GM18861 (cell line): ENCODE measurements at regions not wholly inside any gene's neighbourhood (a gene's known extent, or its start where the extent isn't known, plus 50 kb on each side); places are given as distances from the start of the nearest gene placed in this dataset.

Experiments
- ATAC-seq: cut with Tn5 transposase; IDR thresholded peaks from one replicate; pipeline ENCODE4 v1.9.1; 2021; ENCODE audit not compliant: unreplicated experiment

DNA sequence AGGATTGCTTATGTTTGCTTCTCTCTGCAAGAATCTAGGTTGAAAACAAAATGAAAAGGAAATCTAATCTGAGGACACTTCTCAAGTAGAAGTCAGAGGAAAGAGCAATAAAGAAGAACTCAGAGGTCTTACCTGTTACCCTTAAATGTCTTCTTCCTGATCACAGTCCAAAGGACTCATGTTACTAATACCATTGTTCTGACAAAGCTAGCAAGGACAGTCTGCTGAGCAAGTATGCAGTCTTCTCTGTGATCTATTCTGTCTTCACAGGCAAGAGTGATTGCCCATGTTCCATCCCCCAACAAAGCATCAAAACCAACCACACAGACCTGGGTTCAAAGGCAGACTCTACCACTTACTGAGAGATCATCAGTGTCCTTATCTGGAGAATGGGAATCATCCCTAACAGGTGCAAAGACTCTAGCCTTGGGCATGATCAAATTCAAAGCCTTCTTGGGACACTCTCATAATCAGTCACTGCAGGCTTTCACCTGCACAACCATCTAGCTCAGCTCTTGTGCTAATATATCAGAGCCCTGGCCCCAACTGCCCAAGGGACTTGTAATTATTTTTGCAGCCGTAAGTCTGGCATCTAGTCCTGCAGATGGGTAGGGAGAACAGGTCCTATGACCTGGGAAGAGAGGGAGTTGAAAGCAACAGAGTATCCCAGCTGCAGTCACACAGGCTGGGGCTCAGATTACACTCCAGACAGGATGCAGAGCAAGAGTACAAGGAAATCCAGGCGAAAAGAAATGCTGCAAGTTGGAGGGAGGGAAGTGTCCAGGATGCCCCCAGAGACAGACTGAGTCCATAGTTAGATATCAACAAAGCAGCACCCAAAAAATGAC lies 97.9 kb upstream of the NUDT4 start:
- ATAC-seq, result no peak

DNA sequence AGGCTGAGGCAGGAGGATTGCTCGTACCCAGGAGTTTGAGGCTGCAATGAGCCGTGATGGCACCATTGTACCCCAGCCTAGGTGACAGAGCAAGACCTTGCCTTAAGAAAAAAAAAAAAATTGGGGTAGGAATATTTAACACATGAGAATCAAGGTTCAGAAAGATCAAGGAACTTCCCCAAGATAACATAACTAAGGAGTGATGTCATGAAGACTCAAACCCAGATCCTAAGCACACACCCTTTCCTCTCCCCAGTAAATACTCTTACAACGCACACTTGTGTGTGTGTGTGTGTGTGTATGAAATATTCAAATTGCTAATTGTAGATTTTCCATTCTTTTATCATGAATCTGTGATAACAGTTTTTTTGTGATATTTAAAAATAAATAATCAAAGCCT lies 90.6 kb upstream of the NUDT4 start:
- ATAC-seq, result no peak

DNA sequence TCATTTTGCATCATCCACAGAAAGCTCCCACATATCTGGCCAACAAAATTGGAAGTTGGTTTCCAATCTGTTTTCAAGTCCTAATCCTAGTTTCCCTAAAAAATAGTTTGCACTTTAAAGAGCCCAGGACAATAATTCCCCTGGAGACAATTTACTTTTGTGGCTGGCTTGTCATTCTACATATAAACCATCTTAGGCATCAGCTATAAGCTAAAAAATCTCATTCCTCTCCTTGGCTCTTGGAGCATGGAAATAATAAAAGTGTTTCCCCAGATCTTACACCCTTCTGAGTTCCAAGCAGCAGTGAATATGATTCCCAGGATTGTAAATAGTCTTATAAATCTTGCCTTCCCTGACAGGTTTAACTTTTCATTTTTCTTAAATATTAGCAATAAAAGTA lies 89.1 kb upstream of the NUDT4 start:
- ATAC-seq, result no peak

DNA sequence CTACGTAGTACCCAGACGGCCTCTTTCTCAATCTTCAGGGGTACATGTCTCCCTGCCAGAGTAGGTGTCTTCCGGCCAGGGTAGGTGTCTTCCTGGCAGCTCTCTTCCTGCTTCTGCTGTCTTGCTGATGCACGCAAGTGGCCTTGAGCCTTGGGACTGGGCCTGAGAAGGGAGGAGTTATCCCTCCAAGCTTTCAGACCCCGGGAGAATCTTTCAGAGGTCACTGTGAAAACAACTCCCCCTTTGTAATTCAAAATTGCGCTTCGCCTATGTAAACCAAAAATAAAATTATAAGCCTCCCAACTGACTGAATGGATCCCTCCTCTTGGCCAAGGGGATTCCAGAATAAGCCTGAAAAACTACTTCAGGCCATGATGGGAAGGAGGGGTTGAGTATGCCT lies 87.3 kb upstream of the NUDT4 start:
- ATAC-seq, result no peak

DNA sequence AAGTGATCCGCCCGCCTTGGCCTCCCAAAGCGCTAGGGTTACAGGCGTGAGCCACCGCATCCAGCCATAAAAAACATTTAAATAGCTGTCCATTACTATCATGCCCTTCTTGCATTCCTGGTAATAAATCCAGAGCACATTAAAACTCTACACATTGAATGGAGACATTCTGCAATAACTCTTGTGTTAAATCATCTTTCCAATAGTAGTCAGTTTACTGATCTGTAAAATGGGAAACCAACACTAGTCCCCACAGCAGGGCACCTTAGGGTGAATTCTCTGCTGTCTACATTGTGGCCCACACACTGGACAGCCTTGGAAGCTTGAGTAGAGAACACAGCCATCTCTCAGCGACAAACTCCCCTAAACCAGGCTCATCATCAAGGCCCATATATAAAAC lies 85.5 kb upstream of the NUDT4 start:
- no peak for ATAC-seq

DNA sequence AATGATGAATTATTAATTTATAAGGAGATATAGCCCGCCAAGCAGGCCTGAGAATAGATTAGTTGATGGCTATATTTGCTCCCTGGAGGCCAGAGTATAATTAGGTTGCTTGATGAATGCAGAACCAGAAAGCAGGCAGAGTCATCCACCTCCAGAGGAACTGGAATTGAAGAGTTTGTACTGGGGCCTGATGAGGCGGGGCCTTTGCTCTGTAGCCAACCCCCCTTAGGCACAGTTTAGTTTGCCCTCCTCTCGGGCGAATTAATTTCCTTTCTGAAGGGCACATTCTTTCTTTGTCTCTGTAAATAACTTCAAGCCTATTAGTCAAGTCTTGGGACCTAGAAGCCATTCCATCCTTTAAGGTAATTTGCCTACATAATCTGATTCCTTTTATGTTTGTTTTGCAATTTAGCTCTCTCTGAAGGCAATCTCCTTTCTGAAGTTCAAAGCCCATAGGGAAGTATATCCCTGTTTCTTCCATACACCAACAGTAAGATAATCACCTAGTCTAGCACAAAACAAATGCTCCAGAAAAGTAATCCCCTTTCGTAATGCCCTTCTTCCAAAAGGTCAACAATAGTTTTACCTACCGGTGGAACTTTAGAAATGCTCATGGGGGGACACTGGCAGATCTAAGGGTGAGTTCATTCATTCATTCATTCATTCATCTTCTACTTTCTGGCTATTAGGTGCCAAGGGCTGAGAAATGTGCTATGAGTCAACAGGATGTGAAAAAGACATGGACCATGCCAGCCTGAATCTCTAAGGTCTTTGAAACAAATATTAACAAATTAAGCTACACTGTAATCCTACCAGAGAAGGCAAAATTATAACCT lies 84.8 kb upstream of the NUDT4 start:
- no peak for ATAC-seq

DNA sequence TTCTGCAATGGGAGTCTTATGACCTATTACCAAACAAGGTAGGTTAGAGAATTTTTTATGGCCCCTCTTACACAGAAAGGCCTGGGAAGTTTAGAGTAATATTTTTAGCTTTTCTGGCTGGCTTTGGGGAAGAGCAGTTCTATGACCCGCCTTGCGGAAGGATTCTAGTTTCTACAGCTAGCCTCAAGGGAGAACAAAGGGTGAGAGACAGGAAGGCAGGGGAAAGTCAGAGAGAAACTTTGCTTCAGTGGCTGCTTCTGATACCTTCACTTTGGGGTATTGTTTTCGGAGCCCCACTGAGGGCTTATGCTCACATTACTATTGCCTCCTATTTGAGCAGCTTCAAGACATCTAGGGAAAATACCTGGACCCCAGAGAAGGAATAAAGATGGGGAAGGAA lies 80.7 kb upstream of the NUDT4 start:
- peak; percentile 91 for ATAC-seq

DNA sequence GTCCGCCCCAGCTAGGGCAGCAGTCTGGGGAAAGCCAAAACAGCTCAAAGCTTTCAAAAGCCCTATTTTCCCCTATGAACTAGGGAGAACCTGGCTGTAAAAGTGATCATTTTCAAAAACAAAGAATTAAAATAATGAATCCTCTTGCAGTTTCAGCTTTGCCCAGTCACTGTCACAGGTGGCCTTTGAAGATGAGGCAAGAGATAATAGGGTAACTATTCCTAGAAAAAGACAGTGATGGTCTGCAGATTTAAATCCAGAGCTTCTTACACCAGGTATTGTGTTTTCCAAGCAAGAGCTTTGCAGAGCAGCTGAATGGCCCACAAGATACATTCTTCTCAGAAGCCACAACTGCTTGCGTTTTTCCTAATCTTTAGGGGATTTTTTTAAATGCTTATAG lies 80.2 kb upstream of the NUDT4 start:
- ATAC-seq, result no peak

DNA sequence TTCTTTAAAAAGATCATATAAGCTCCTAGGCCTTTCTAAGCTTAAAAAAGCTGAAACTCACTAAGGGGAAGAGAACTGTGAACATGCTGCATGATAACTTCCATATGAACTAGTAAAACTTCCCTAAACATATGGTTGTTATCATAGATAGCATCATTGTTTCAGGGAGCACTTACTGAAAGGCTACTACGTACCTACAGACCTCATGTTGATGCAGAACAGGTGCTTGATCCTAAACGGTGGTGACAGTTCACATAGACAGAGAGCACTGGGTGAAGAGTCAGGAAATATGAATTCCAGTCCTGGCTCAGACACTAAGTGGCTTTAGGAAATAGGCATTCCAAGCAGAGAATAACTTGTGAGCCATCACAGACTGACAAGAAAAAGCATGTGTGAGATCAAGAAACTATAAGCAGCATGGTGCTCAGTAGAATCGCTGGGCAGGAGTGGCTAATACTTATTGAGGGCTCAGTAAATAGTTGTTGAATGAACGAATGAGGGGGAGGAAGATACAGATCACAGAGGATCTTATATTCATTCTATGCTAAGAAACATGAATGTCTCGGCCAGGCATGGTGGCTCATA lies 78.4 kb upstream of the NUDT4 start:
- ATAC-seq, result no peak

DNA sequence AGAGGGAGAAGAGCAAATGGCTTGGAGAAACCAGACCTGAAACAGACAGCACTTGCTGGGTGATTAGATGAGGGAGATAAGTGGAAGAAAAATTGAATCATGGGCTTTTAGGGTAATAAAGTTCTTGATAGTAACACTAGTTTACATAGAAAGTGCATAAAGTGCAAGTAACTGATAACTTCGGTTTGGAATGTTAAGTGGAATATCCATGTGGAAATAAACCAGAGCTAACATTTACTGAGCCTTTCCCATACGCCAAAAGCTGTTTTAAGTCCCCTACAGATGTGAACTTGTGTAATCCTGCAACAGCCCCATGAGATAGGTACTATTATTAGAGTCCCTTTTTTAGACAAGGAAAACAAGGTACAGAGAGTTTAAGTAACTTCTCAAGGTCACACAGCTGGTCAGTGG lies 77.1 kb upstream of the NUDT4 start:
- no peak for ATAC-seq

DNA sequence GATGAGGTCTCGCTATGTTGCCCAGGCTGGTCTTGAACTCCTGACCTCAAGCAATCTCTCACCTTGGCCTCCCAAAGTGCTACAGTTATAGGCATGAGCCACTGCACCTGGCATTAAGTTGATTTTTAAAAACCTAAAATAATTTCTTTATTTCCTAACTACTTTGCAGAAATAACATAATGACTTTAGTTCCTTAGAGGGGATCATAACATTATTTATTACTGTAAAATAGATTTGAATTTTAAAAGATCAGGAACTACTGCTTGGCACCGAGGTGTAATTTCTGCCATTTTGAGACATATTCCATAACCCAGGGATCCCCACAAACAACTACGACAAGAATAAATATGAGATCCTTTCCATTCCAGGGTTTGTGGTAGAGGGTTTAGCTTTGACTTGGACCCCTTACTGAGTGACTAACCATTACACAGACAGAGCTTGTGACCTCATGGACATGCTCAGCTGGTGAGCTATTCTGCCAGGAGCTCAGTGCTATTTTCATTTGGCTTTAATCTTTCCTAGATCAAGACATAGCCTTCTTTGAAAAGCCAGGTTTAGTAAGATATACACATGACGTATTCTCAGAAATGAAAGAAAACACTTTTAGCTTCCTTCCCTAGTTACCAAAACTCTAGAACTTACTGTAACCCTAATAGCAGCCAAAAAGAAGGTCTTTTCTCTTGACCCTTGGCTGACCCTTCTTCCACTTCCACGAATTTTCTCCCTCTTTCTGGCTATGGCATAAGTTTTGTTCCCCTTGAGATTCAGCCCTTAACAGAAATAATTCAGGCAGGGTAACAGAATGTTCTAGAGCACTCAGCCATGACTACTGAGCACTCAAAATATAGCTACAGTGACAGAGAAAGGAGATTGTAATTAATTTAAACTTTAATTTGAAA lies 75.1 kb upstream of the NUDT4 start:
- no peak for ATAC-seq

DNA sequence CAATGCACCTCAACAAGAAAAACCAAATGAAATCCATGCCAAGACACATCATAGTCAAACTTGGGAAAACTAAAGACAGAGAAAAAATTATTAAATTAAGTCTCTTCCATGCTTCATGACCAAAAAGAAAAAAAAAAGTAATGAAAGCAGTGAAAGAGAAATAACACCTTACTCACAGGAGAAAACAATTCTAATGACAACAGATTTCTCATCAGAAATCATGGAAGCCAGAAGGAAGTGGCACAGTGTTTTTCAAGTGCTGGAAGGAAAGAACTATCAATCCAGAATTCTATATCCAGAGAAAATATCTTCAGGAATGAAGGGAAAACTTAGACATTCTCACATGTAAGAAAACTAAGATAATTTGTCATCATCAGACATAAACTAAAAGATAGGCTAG lies 71.1 kb upstream of the NUDT4 start:
- no peak for ATAC-seq

DNA sequence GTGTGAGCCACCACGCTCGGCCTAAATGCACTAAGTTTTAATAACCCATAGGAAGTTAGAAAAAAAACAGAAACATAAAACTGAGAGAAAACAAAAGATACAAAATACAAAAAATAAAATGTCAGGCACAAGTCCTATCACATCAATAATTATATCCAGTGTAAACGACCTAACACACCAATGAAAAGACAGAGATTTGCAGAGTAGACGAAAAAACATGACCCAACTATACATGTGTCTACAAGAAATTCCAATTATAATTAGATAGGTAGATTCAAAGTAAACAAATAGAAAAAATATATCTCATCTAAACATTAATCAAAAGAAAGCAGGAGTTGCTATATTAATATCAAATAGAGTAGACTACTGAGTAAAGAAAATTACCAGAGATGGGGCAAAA lies 69.4 kb upstream of the NUDT4 start:
- no peak for ATAC-seq

DNA sequence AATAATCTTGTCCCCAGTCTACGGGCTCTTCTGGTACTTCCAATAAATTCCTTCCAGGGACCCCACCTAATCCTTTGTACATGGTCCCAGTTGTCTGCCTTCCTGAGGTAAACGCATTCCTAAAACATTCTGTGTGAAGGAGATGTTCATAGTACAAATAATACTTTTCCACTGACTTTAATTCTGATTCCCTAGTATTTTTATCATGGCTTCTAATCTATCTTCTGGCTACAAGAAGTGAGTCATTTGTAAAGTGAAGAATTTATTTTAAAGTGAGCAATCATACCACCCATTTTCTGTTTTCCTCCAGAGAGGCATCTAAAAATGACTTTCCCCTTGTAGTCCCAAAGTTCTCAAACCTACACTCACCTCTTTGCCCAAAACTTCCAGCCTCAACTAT lies 65.9 kb upstream of the NUDT4 start:
- ATAC-seq, result no peak

DNA sequence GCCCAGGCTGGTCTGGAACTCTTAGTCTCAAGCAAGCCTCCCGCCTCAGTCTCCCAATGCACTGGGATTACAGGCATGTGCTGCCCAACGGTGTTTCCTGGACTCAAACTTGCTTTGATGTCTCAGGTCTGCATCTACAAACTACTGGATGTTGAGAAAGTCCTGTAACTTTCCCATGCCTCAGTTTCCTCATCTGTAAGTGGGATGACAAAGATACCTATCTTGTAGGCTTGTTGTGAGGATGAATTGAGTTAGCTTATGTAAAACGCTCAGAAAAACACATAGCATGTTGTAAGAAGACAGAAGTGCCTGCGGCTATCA lies 63.6 kb upstream of the NUDT4 start:
- ATAC-seq, result no peak

DNA sequence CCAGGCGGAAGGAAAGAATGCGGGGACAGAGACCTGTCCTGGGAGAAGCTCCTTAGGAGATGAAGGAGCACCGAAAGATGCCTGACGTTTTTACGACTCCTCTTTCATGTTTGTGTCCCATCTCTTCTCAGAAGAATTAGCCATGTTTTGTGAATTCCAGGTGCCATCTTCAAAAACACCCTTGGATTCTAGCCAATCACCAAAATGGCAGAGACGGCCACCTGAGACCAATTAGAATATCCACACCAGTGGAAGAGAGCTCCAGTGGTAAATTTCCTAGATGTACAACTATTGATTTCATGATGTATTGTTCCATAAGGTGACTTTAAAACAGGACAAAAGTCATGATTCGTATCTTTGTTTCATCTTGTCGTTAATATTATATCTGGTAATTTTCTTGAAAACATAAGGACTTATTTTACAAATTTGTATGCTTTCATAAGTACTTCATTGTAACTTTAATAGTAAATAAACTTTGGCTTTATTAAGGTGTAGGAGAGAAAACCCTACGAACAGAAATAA lies 62.3 kb upstream of the NUDT4 start:
- ATAC-seq, result no peak

DNA sequence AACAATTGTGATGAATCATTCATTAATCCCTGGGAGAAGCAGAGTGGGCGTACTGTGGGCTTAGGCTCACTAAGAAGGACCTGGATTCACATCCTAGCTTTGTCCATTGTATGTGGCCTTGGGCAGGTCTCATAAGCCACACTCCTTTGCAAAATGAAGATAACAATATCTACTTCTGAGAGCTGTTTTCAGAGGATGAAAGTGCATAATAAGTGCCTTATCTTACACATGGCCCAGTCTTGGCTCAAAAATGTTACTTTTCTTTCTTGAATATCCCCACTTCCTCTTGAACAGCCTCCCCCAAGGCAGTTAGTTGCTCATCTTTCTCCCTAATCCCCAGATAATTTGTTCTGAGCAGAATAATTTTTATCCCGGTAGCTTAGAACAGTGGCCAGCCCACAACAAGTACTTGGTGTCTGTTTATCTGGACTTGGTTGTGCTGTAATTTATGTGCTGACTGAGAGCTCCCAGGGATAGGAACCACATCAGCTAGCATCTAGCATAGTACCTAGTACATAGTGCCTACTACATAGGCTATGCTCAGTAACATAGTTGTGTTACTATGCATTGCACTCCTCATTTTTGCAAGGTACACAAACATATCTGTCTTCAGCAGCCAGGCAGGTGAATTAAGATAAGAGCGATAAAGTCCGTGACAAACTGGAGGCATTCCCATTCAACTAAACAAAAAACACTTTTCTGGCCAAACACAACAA lies 61.7 kb upstream of the NUDT4 start:
- no peak for ATAC-seq

DNA sequence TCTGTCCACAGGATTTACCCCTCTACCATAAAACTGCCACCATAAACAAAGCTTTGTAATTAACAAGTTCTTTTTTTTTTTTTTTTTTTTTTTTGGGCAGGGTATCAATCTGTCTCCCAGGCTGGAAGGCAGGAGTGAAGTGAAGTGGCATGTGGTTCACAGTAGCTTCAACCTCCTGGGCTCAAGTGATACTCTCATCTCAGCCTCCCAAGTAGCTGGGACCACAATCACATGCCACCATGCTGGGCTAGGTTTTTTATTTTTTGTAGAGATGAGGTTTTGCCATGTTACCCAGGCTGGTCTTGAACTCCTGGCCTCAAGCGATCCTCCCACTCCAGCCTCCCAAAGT lies 61.1 kb upstream of the NUDT4 start:
- no peak for ATAC-seq

DNA sequence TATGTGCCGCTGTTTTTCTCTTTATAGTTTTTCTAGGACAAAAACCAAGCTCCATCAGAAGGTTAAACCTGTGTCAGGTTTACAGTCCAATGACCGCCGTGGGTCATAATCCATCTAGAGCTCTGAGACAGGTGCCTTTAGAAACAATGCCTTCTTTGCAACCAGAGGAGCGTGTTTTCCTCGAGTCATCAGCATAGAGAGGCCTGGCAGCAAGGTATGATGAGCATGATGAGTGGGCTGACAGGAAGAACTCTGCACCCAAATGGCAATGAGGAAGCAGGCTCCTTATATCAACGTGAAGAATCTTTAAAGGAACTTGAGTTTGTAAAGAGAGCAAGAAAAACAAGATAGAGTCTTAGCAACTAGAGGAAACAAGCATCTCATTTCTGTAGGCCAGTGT lies 60.5 kb upstream of the NUDT4 start:
- ATAC-seq, result no peak

DNA sequence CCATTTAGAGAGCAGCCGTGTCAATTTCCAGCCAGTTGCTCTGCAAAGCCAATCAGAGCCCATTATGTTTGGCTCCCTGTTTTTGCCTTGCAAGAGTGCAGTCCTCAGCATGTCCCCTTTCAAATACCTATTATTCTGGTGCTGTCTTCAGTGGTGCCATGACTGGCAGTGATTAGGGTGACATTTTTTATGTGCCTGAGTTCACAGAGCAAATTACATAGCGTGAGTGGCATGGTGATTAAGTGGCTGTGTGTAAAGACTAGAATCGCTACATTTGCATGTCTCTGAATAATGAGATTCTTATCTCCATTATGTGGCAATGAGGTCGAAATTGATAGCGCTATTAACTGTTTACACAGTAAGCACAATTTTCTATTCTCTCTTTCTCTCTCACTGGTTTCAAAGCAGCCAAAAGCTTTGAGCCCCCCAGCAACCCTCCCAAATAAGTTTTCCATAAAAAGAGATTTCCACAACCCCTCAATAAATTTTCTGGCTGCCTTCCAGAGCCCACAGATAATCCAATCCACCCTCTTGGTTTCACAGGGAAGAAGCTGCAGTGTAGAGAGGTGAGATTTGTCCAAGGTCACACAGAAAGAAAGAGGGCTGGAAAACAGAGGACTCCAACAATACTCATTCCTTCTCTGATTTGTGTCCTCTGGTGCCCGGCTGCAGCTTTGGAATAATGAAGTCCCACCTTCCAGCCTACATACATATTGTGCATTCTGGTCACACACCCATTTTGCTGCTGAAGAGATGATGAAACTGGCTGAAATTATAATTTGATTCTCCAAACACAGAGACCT lies 58.8 kb upstream of the NUDT4 start:
- no peak for ATAC-seq
